Esophagus muscularis mucosa (tissue), 4 donors: ENCODE measurements at regions not wholly inside any gene's neighbourhood (a gene's known extent, or its start where the extent isn't known, plus 50 kb on each side); places are given as distances from the start of the nearest gene placed in this dataset.
A peak's percentile ranks its signal among the peaks of the same experiment; 100 is the strongest.

Experiments
- EP300 ChIP-seq: sonication (generic); formaldehyde crosslinking; IDR thresholded peaks from one replicate; pipeline ENCODE4 v1.6.1; 2017; ENCODE audit warnings: antibody characterized with exemption
- POLR2A ChIP-seq: fragments of 450-650 bp; IDR thresholded peaks from one replicate; pipeline ENCODE4 v1.6.1; 2017; ENCODE audit warnings: antibody characterized with exemption, moderate library complexity, mild to moderate bottlenecking, low read depth
- POLR2AphosphoS5 ChIP-seq, 2 donors: sonication (generic); formaldehyde crosslinking; IDR thresholded peaks; one replicate each; pipeline ENCODE4 v1.6.1; 2017; ENCODE audit warnings: antibody characterized with exemption in 2 of 2
- TF ChIP-seq, protein P1 (sequence below), 3 experiments: fragments of 200-600 bp in 2 of 3; fragments of 450-650 bp in 1 of 3; sonication (generic) in 2 of 3; IDR thresholded peaks; one replicate each; pipeline ENCODE4 v1.5.1; 2017 to 2019; ENCODE audit warnings: antibody characterized with exemption in 3 of 3, mild to moderate bottlenecking in 2 of 3, moderate library complexity in 1 of 3

DNA sequence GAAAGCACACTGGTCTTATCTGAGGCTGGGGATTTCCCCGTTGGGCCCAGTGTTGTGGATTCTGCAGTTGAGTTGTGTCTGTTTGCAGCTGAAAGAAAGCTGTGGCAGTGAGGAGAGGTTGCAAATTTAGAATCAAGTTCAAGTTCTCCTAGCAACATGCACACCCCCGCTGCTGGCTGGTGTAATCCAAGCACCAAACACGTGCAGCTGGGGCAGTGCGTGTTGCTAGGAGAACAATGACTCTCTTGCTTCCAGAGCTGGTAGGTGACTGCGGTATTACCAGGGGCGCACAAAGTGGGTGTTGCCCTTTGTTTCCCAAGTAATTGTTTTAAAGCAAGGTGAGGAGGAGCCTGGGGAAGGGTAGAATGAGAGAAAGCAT lies 91.5 kb downstream of the IER5 start:
- TF ChIP-seq POLR2A (no peak), EP300 (no peak), POLR2AphosphoS5 (IDR thresholded peaks at IDR 0.05) (peak in 1 of 2 donors; percentile 43)
- TF ChIP-seq, protein P1, sequence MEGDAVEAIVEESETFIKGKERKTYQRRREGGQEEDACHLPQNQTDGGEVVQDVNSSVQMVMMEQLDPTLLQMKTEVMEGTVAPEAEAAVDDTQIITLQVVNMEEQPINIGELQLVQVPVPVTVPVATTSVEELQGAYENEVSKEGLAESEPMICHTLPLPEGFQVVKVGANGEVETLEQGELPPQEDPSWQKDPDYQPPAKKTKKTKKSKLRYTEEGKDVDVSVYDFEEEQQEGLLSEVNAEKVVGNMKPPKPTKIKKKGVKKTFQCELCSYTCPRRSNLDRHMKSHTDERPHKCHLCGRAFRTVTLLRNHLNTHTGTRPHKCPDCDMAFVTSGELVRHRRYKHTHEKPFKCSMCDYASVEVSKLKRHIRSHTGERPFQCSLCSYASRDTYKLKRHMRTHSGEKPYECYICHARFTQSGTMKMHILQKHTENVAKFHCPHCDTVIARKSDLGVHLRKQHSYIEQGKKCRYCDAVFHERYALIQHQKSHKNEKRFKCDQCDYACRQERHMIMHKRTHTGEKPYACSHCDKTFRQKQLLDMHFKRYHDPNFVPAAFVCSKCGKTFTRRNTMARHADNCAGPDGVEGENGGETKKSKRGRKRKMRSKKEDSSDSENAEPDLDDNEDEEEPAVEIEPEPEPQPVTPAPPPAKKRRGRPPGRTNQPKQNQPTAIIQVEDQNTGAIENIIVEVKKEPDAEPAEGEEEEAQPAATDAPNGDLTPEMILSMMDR (IDR thresholded peaks at IDR 0.05) = no peak
